DND-41 (cell line): ENCODE measurements at regions not wholly inside any gene's neighbourhood (a gene's known extent, or its start where the extent isn't known, plus 50 kb on each side); places are given as distances from the start of the nearest gene placed in this dataset.

Experiments used
- ATAC-seq: fragments of 200-7000 bp; cut with Tn5 transposase; 3 replicates; pipeline ENCODE4 v1.9.1; 2021; ENCODE audit warnings: low read depth; ENCODE audit not compliant: insufficient read depth
- DNase-seq: peaks from one replicate; pipeline ENCODE4 v3.0.0-alpha.2; 2020
- H2AFZ ChIP-seq: 2 replicates; pipeline ENCODE4 v1.6.0; 2012; ENCODE audit warnings: low read depth, low read length
- H3K27ac ChIP-seq: 2 replicates; pipeline ENCODE4 v1.5.1; 2012; ENCODE audit warnings: low read length, inconsistent platforms
- H3K27me3 ChIP-seq: fragments of 200-600 bp; sonication (generic); 2 replicates; pipeline ENCODE4 v1.6.0; 2012; ENCODE audit warnings: low read length, mild to moderate bottlenecking, inconsistent platforms; ENCODE audit not compliant: insufficient read depth, poor library complexity
- H3K36me3 ChIP-seq: 2 replicates; pipeline ENCODE4 v1.5.1; 2012; ENCODE audit warnings: low read length, inconsistent platforms; ENCODE audit not compliant: insufficient read depth
- H3K4me1 ChIP-seq: 2 replicates; pipeline ENCODE4 v1.5.1; 2012; ENCODE audit warnings: mild to moderate bottlenecking, low read length; ENCODE audit not compliant: insufficient read depth
- H3K4me2 ChIP-seq: 2 replicates; pipeline ENCODE4 v1.6.0; 2012; ENCODE audit warnings: mild to moderate bottlenecking, moderate library complexity, low read length, inconsistent platforms; ENCODE audit not compliant: insufficient read depth
- H3K4me3 ChIP-seq, 2 experiments: fragments of 200-600 bp in 1 of 2; shearing (Covaris generic) in 1 of 2; 2 replicates each; pipeline ENCODE4 v1.5.1; 2012 to 2016; ENCODE audit warnings: inconsistent platforms in 2 of 2, low read length in 2 of 2, mild to moderate bottlenecking in 2 of 2, low read depth in 1 of 2, moderate library complexity in 1 of 2
- H3K79me2 ChIP-seq: 2 replicates; pipeline ENCODE4 v1.6.0; 2012; ENCODE audit warnings: low read length, inconsistent platforms; ENCODE audit not compliant: insufficient read depth
- H3K9ac ChIP-seq: 2 replicates; pipeline ENCODE4 v1.6.0; 2012; ENCODE audit warnings: low read depth, mild to moderate bottlenecking, inconsistent platforms, low read length, moderate library complexity
- H3K9me3 ChIP-seq: 2 replicates; pipeline ENCODE4 v1.5.1; 2012; ENCODE audit warnings: low read length, moderate library complexity, mild to moderate bottlenecking, inconsistent platforms; ENCODE audit not compliant: insufficient read depth, severe bottlenecking
- H4K20me1 ChIP-seq: 2 replicates; pipeline ENCODE4 v1.6.0; 2012; ENCODE audit warnings: low read length; ENCODE audit not compliant: insufficient read depth
- EZH2 ChIP-seq: IDR thresholded peaks from 3 replicates; pipeline ENCODE4 v1.6.1; 2012; ENCODE audit warnings: borderline replicate concordance, low read depth, mild to moderate bottlenecking, moderate library complexity, low read length, inconsistent platforms; ENCODE audit not compliant: severe bottlenecking
- TF ChIP-seq, protein P1 (sequence below): IDR thresholded peaks from 2 replicates; pipeline ENCODE4 v1.5.1; 2012; ENCODE audit warnings: borderline replicate concordance, low read length, moderate library complexity, mild to moderate bottlenecking; ENCODE audit not compliant: poor library complexity, severe bottlenecking; ENCODE audit errors: extremely low read depth

DNA sequence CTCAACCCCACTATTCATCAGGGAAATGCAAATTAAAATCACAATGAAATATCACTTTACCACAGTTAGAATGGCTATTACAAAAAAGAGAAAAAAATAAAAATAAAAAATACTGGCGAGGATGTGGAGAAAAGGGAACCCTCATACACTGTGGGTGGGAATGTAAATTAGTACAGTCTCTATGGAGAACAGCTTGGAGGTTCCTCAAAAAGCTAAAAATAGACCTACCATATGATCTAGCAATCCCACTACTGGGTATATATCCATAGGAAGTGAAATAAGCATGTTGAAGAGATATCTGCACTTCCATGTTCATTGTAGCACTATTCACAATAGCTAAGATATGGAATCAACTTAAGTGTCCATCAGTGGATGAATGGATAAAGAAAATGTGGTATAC lies 50.5 kb upstream of the PAGE1 start:
- no peaks in the 10 kb centered on the region for H3K4me1 ChIP-seq
- H3K27ac ChIP-seq: no peak overlapping the region
- H3K27me3 ChIP-seq: no peaks in the 10 kb centered on the region
- no peak for TF ChIP-seq EZH2
- TF ChIP-seq, protein P1, sequence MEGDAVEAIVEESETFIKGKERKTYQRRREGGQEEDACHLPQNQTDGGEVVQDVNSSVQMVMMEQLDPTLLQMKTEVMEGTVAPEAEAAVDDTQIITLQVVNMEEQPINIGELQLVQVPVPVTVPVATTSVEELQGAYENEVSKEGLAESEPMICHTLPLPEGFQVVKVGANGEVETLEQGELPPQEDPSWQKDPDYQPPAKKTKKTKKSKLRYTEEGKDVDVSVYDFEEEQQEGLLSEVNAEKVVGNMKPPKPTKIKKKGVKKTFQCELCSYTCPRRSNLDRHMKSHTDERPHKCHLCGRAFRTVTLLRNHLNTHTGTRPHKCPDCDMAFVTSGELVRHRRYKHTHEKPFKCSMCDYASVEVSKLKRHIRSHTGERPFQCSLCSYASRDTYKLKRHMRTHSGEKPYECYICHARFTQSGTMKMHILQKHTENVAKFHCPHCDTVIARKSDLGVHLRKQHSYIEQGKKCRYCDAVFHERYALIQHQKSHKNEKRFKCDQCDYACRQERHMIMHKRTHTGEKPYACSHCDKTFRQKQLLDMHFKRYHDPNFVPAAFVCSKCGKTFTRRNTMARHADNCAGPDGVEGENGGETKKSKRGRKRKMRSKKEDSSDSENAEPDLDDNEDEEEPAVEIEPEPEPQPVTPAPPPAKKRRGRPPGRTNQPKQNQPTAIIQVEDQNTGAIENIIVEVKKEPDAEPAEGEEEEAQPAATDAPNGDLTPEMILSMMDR: no peak
- no peak overlapping the region for H2AFZ ChIP-seq
- no peak overlapping the region for H3K4me3 ChIP-seq
- H3K36me3 ChIP-seq: no peaks in the 10 kb centered on the region
- no peak overlapping the region for H3K4me2 ChIP-seq
- no peaks in the 10 kb centered on the region for H4K20me1 ChIP-seq
- no peaks in the 10 kb centered on the region for H3K79me2 ChIP-seq
- DNase-seq: no peak
- no peak for ATAC-seq
- H3K9me3 ChIP-seq: no peaks in the 10 kb centered on the region
- H3K9ac ChIP-seq: no peak overlapping the region
